HEK293 (cell line): ENCODE measurements at regions not wholly inside any gene's neighbourhood (a gene's known extent, or its start where the extent isn't known, plus 50 kb on each side); places are given as distances from the start of the nearest gene placed in this dataset.

Source experiments
- CTCF ChIA-PET: fragments of 350-600 bp; formaldehyde crosslinking; extraction: SDS; loops from one replicate; lab custom pipeline; 2021; ENCODE audit warnings: antibody characterized with exemption; lab: Yijun Ruan, JAX
- POLR2A ChIA-PET: fragments of 300-600 bp; formaldehyde crosslinking; extraction: SDS; loops from one replicate; lab custom pipeline; 2020; ENCODE audit warnings: antibody characterized with exemption, inconsistent platforms; lab: Yijun Ruan, JAX
- H3K27ac ChIP-seq: fragments of 200-500 bp; sonication (Bioruptor generic); 2 replicates; pipeline ENCODE4 v1.5.1; 2014; ENCODE audit warnings: low read depth, low read length, control low read depth, inconsistent platforms; ENCODE audit errors: extremely low read depth
- H3K36me3 ChIP-seq, 2 experiments: fragments of 200-500 bp in 1 of 2; sonication (Bioruptor generic) in 1 of 2; 1 replicate in 1 of 2; 2 replicates in 1 of 2; pipeline ENCODE4 v1.5.1; 2014 to 2017; ENCODE audit warnings: inconsistent platforms in 2 of 2, low read length in 2 of 2; ENCODE audit not compliant: control insufficient read depth in 2 of 2, insufficient read depth in 1 of 2
- H3K4me1 ChIP-seq: fragments of 200-500 bp; sonication (Bioruptor generic); 2 replicates; pipeline ENCODE4 v1.5.1; 2014; ENCODE audit warnings: mild to moderate bottlenecking, low read length, inconsistent platforms; ENCODE audit not compliant: control insufficient read depth, insufficient read depth
- H3K4me3 ChIP-seq: 2 replicates; pipeline ENCODE4 v1.5.1; 2011; ENCODE audit warnings: low read depth, mild to moderate bottlenecking, control low read depth, low read length, moderate library complexity
- H3K9me3 ChIP-seq: fragments of 200-500 bp; sonication (Bioruptor generic); 2 replicates; pipeline ENCODE4 v1.5.1; 2014; ENCODE audit warnings: low read depth, low read length, inconsistent platforms; ENCODE audit not compliant: control insufficient read depth, insufficient read depth
- BCL11A ChIP-seq: fragments of 450-650 bp; formaldehyde crosslinking; IDR thresholded peaks from 2 replicates; pipeline ENCODE4 v1.5.1; 2016; ENCODE audit warnings: low read depth, missing biosample characterization, missing genetic modification characterization
- IKZF3 ChIP-seq: fragments of 450-650 bp; IDR thresholded peaks from 2 replicates; pipeline ENCODE4 v1.5.0; 2018; ENCODE audit warnings: missing biosample characterization, mild to moderate bottlenecking, missing genetic modification characterization, moderate library complexity
- KLF16 ChIP-seq: fragments of 450-650 bp; formaldehyde crosslinking; IDR thresholded peaks from 2 replicates; pipeline ENCODE4 v1.5.1; 2017; ENCODE audit warnings: missing biosample characterization, missing genetic modification characterization
- KLF9 ChIP-seq: fragments of 450-650 bp; formaldehyde crosslinking; IDR thresholded peaks from 2 replicates; pipeline ENCODE4 v1.5.1; 2016; ENCODE audit warnings: missing biosample characterization, missing genetic modification characterization, low read depth
- MEIS1 ChIP-seq: sonication (generic); formaldehyde crosslinking; IDR thresholded peaks from 2 replicates; pipeline ENCODE4 v1.8.1; 2022; ENCODE audit warnings: missing genetic modification reagents, mild to moderate bottlenecking, borderline replicate concordance
- REPIN1 ChIP-seq: fragments of 450-650 bp; formaldehyde crosslinking; IDR thresholded peaks from 2 replicates; pipeline ENCODE4 v1.5.1; 2017; ENCODE audit warnings: missing biosample characterization, missing genetic modification characterization, low read depth
- SP2 ChIP-seq: fragments of 450-650 bp; formaldehyde crosslinking; IDR thresholded peaks from 2 replicates; pipeline ENCODE4 v1.5.1; 2016; ENCODE audit warnings: missing biosample characterization, missing genetic modification characterization
- ZBTB17 ChIP-seq: fragments of 450-650 bp; formaldehyde crosslinking; IDR thresholded peaks from 2 replicates; pipeline ENCODE4 v1.5.1; 2016; ENCODE audit warnings: missing biosample characterization, missing genetic modification characterization
- ZBTB48 ChIP-seq: fragments of 450-650 bp; formaldehyde crosslinking; IDR thresholded peaks from 2 replicates; pipeline ENCODE4 v1.5.1; 2016; ENCODE audit warnings: missing biosample characterization, missing genetic modification characterization
- ZFHX2 ChIP-seq: fragments of 450-650 bp; formaldehyde crosslinking; conservative IDR thresholded peaks from 2 replicates; pipeline ENCODE4 v1.5.1; 2016; ENCODE audit warnings: missing biosample characterization, missing genetic modification characterization
- ZNF138 ChIP-seq: fragments of 450-650 bp; formaldehyde crosslinking; IDR thresholded peaks from 2 replicates; pipeline ENCODE4 v1.5.1; 2016; ENCODE audit warnings: missing biosample characterization, missing genetic modification characterization, borderline replicate concordance
- ZNF146 ChIP-seq: fragments of 450-650 bp; formaldehyde crosslinking; IDR thresholded peaks from 2 replicates; pipeline ENCODE4 v1.5.1; 2016; ENCODE audit warnings: missing biosample characterization, missing genetic modification characterization
- ZNF155 ChIP-seq: fragments of 450-650 bp; formaldehyde crosslinking; IDR thresholded peaks from 2 replicates; pipeline ENCODE4 v1.5.1; 2016; ENCODE audit warnings: missing biosample characterization, missing genetic modification characterization
- ZNF19 ChIP-seq: fragments of 450-650 bp; formaldehyde crosslinking; IDR thresholded peaks from 2 replicates; pipeline ENCODE4; 2016; ENCODE audit warnings: missing biosample characterization, missing genetic modification characterization, low read depth
- ZNF366 ChIP-seq: fragments of 450-650 bp; formaldehyde crosslinking; conservative IDR thresholded peaks from 2 replicates; pipeline ENCODE4 v1.5.1; 2016; ENCODE audit warnings: missing biosample characterization, missing genetic modification characterization
- ZNF37A ChIP-seq: fragments of 450-650 bp; IDR thresholded peaks from 2 replicates; pipeline ENCODE4 v1.5.1; 2018; ENCODE audit warnings: missing biosample characterization, missing genetic modification characterization
- ZNF423 ChIP-seq: fragments of 450-650 bp; formaldehyde crosslinking; IDR thresholded peaks from 2 replicates; pipeline ENCODE4 v1.5.1; 2016; ENCODE audit warnings: missing biosample characterization, missing genetic modification characterization
- ZNF48 ChIP-seq: fragments of 450-650 bp; formaldehyde crosslinking; IDR thresholded peaks from 2 replicates; pipeline ENCODE4 v1.5.1; 2016; ENCODE audit warnings: missing biosample characterization, missing genetic modification characterization
- ZNF501 ChIP-seq: fragments of 450-650 bp; formaldehyde crosslinking; IDR thresholded peaks from 2 replicates; pipeline ENCODE4 v1.5.1; 2016; ENCODE audit warnings: missing biosample characterization, missing genetic modification characterization
- ZNF596 ChIP-seq: fragments of 450-650 bp; IDR thresholded peaks from 2 replicates; pipeline ENCODE4 v1.5.0; 2018; ENCODE audit warnings: missing biosample characterization, mild to moderate bottlenecking, missing genetic modification characterization, moderate library complexity
- ZNF629 ChIP-seq: fragments of 450-650 bp; formaldehyde crosslinking; IDR thresholded peaks from 2 replicates; pipeline ENCODE4 v1.5.1; 2017; ENCODE audit warnings: missing biosample characterization, missing genetic modification characterization
- ZNF664 ChIP-seq: fragments of 450-650 bp; formaldehyde crosslinking; IDR thresholded peaks from 2 replicates; pipeline ENCODE4 v1.5.1; 2016; ENCODE audit warnings: missing biosample characterization, missing genetic modification characterization
- ZNF707 ChIP-seq: fragments of 450-650 bp; formaldehyde crosslinking; IDR thresholded peaks from 2 replicates; pipeline ENCODE4 v1.5.1; 2016; ENCODE audit warnings: missing biosample characterization, missing genetic modification characterization
- ZNF76 ChIP-seq: fragments of 450-650 bp; formaldehyde crosslinking; IDR thresholded peaks from 2 replicates; pipeline ENCODE4; 2016; ENCODE audit warnings: low read depth, missing biosample characterization, missing genetic modification characterization, borderline replicate concordance
- ZNF785 ChIP-seq: fragments of 450-650 bp; formaldehyde crosslinking; IDR thresholded peaks from 2 replicates; pipeline ENCODE4 v1.5.1; 2016; ENCODE audit warnings: missing biosample characterization, missing genetic modification characterization
- TF ChIP-seq, protein P1 (sequence below): fragments of 450-650 bp; formaldehyde crosslinking; IDR thresholded peaks from 2 replicates; pipeline ENCODE4 v1.5.1; 2017; ENCODE audit warnings: missing biosample characterization, missing genetic modification characterization
- TF ChIP-seq, protein P2 (sequence below): fragments of 450-650 bp; formaldehyde crosslinking; IDR thresholded peaks from 2 replicates; pipeline ENCODE4 v1.5.1; 2016; ENCODE audit warnings: missing biosample characterization, missing genetic modification characterization

DNA sequence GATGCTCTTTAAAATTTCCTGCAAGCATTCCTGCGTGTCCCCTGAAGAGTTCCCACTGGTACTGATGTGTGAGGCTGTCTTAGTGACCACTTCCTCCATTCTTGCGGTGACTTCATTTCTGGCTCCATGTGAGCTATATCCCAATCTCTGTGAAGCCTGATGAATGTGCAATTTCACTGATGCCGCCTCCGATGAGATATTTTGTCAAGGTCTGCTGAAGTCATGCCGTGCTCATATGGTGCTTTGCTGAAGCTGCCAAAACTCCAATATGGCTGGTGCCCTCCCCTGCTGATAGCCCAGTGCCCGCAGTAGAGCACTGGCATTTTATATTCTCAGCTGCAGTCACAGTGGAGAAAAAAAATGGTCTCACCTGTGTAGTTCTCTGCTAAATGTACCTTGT is 271.5 kb downstream of the EFHB start:
- Histone ChIP-seq H3K4me1 (no peaks in the 10 kb centered on the region), H3K36me3 (no peaks in the 10 kb centered on the region), H3K9me3 (no peaks in the 10 kb centered on the region), H3K27ac (no peak overlapping the region), H3K4me3 (no peak overlapping the region)
- ChIA-PET POLR2A (no interaction called here), CTCF (no interaction called here)
- TF ChIP-seq ZBTB48 (tag by site-specific recombination) = no peak
- TF ChIP-seq, protein P1, sequence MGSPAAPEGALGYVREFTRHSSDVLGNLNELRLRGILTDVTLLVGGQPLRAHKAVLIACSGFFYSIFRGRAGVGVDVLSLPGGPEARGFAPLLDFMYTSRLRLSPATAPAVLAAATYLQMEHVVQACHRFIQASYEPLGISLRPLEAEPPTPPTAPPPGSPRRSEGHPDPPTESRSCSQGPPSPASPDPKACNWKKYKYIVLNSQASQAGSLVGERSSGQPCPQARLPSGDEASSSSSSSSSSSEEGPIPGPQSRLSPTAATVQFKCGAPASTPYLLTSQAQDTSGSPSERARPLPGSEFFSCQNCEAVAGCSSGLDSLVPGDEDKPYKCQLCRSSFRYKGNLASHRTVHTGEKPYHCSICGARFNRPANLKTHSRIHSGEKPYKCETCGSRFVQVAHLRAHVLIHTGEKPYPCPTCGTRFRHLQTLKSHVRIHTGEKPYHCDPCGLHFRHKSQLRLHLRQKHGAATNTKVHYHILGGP (tag by site-specific recombination) = no peak
- no peak for TF ChIP-seq ZNF629 (tag by site-specific recombination)
- TF ChIP-seq ZNF366 = no peak
- no peak for TF ChIP-seq KLF16 (tag by site-specific recombination)
- no peak for TF ChIP-seq ZBTB17 (tag by site-specific recombination)
- TF ChIP-seq REPIN1 (tag by site-specific recombination) = no peak
- no peak for TF ChIP-seq IKZF3 (tag by site-specific recombination)
- TF ChIP-seq ZNF155 = no peak
- TF ChIP-seq ZNF501 = no peak

DNA sequence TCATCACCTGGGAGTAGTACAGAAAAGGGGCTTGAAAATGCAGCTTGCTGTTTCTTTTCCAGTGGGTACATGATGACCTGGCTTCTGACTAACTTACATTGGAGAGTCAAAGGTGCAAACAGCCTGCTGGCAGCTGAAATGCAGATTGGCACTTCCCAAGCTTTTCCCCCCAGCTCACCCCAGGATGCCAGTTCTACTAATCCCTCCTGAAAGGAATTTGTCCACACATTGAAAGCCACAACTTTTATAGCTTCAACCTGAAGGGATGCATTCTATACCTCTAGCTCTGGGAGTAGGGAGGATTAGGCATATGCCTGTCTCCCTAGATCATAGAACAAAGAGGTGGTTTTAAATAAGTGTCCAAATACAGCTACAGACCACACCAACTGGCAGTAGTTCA is 281.7 kb downstream of the EFHB start:
- Histone ChIP-seq H3K4me3 (no peak overlapping the region), H3K4me1 (no peaks in the 10 kb centered on the region), H3K27ac (no peak overlapping the region), H3K36me3 (no peaks in the 10 kb centered on the region), H3K9me3 (no peaks in the 10 kb centered on the region)
- POLR2A ChIA-PET = no interaction called here
- TF ChIP-seq ZFHX2 (tag by site-specific recombination) (no peak), ZNF707 (no peak), BCL11A (tag by site-specific recombination) (no peak), ZNF19 (tag by site-specific recombination) (no peak), SP2 (no peak), ZNF76 (tag by site-specific recombination) (no peak), ZNF146 (tag by site-specific recombination) (no peak)
- CTCF ChIA-PET = no interaction called here

DNA sequence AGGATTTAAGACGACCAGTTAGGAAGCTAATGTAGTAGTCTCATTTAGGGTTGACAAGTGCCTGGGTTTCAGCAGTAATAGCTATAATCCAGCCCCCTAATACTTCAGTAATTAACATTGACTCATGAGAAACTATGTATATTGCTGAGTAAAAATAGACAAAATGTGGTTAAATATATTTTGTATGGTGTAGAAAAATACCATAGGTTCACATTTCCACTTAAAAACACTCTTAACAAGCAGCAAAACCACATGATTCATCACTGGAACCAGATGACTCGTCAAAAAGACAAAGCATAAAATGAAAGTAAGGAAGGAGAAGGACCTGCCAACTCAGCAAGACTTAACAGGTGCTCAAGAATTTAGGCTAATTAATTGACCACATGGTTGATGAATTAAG is 288.9 kb downstream of the EFHB start:
- H3K27ac ChIP-seq = no peak overlapping the region
- ChIA-PET CTCF (no interaction called here), POLR2A (no interaction called here)
- TF ChIP-seq ZNF664 (tag by site-specific recombination) (no peak), ZNF138 (tag by site-specific recombination) (no peak), ZNF423 (tag by site-specific recombination) (no peak), ZNF48 (tag by site-specific recombination) (no peak), IKZF3 (tag by site-specific recombination) (no peak), ZNF37A (no peak), KLF9 (no peak), ZNF785 (tag by site-specific recombination) (no peak), MEIS1 (CRISPR knock-in tag) (no peak), ZNF596 (tag by site-specific recombination) (no peak)
- TF ChIP-seq, protein P2, sequence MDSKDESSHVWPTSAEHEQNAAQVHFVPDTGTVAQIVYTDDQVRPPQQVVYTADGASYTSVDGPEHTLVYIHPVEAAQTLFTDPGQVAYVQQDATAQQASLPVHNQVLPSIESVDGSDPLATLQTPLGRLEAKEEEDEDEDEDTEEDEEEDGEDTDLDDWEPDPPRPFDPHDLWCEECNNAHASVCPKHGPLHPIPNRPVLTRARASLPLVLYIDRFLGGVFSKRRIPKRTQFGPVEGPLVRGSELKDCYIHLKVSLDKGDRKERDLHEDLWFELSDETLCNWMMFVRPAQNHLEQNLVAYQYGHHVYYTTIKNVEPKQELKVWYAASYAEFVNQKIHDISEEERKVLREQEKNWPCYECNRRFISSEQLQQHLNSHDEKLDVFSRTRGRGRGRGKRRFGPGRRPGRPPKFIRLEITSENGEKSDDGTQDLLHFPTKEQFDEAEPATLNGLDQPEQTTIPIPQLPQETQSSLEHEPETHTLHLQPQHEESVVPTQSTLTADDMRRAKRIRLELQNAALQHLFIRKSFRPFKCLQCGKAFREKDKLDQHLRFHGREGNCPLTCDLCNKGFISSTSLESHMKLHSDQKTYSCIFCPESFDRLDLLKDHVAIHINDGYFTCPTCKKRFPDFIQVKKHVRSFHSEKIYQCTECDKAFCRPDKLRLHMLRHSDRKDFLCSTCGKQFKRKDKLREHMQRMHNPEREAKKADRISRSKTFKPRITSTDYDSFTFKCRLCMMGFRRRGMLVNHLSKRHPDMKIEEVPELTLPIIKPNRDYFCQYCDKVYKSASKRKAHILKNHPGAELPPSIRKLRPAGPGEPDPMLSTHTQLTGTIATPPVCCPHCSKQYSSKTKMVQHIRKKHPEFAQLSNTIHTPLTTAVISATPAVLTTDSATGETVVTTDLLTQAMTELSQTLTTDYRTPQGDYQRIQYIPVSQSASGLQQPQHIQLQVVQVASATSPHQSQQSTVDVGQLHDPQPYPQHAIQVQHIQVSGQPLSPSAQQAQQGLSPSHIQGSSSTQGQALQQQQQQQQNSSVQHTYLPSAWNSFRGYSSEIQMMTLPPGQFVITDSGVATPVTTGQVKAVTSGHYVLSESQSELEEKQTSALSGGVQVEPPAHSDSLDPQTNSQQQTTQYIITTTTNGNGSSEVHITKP (tag by site-specific recombination) = no peak
- H3K4me3 ChIP-seq = no peak overlapping the region
- H3K9me3 ChIP-seq = no peaks in the 10 kb centered on the region
- H3K4me1 ChIP-seq = no peaks in the 10 kb centered on the region
- no peaks in the 10 kb centered on the region for H3K36me3 ChIP-seq
